ENCODE measurements at regions not wholly inside any gene's neighbourhood (a gene's known extent, or its start where the extent isn't known, plus 50 kb on each side); places are given as distances from the start of the nearest gene placed in this dataset.

GRCh38 chrX:11010476-11010875 is 100.7 kb upstream of the HCCS start:
- no peak for TF ChIP-seq CTCF (IDR thresholded peaks at IDR 0.05)
- TF ChIP-seq REST (IDR thresholded peaks at IDR 0.05; ENCODE audit: insufficient read depth in 1 of 2, low read depth in 2 of 2, low read length in 1 of 2): no peak
- no peak for TF ChIP-seq POLR2AphosphoS5 (IDR thresholded peaks at IDR 0.05; ENCODE audit: low read depth, low read length)

All from Panc1 (cell line).